ENCODE measurements at regions not wholly inside any gene's neighbourhood (a gene's known extent, or its start where the extent isn't known, plus 50 kb on each side); places are given as distances from the start of the nearest gene placed in this dataset.

DNA sequence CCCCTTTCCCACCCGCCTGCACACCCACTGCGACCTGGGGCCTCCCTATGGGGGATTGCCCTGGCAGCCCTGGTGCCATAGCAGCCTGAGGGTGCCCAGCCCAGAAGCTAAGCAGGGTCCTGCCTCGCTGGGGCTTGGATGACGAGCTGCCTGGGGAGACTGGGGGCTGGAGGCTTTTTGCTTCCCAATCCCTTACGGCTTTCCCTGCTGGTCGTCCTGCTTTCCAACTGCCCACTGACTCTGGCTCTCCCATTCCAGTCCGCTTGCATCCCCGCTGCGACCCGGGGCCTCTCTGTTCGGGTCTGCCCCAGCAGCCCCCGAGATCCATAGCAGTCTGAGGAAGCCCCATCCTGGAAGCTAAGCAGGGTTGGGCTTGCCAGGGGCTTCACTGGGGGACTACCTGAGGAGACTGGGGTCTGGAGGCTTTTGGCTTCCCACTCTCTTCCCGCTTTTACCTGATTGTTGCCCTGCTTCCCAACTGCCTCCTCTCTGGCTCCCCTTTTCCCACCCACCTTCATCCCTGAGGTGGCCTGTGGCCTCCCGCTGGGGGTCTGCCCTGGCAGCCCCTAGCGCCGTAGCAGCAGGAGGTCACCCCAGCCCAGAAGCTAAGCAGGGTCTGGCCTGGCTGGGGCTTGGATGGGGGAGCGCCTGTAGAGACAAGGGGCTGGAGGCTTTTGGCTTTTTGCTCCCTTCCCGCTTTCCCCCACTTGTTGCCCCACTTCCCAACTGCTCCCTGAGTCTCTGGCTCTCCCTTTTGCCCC lies 2292.8 kb downstream of the TP53TG3F start:
- DNase-seq = no peak
- 81 to 83% (median 83%) methylated on average over 16 to 18 of the region's 18 CpGs for WGBS, 3 donors

DNA sequence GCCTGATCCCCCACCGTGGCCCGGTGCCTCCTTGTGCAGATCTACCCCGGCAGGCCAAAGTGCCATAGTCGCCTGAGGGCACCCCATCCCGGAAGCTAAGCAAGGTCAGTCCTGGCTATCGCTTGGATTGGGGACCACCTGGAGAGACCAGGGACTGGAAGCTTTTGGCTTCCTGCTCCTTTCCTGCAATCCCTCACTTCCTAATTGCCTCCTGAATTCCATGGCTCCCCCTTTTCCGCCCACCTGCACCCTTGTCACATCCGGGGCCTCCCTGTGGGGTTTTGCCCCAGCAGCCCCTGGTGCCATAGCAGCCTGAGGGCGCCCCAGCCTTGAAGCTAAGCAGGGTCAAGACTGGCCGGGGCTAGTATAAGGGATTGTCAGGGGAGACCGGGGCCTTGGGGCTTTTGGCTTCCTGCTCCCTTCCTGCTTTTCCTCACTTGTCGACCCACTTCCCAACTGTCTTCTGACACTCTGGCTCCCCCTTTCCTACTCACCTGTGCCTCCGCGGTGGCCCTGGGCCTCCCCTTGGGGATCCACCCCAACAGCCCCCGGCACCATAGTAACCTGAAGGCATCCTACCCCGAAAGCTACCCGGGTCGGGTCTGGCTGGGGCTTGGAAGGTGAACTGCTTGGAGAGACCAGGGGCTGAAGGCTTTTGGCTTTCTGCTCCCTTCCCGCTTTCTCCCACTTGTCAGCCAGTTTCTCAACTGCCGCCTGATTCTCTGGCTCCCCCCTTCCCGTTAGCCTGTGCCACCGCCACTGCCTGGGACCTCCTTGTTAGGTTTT lies 2293.6 kb downstream of the TP53TG3F start:
- H3K4me1 ChIP-seq = no peaks in the 10 kb centered on the region
- no peaks in the 10 kb centered on the region for H3K36me3 ChIP-seq (ENCODE audit: insufficient read depth in 1 of 2, low read depth in 1 of 2)
- TF ChIP-seq, protein P1, sequence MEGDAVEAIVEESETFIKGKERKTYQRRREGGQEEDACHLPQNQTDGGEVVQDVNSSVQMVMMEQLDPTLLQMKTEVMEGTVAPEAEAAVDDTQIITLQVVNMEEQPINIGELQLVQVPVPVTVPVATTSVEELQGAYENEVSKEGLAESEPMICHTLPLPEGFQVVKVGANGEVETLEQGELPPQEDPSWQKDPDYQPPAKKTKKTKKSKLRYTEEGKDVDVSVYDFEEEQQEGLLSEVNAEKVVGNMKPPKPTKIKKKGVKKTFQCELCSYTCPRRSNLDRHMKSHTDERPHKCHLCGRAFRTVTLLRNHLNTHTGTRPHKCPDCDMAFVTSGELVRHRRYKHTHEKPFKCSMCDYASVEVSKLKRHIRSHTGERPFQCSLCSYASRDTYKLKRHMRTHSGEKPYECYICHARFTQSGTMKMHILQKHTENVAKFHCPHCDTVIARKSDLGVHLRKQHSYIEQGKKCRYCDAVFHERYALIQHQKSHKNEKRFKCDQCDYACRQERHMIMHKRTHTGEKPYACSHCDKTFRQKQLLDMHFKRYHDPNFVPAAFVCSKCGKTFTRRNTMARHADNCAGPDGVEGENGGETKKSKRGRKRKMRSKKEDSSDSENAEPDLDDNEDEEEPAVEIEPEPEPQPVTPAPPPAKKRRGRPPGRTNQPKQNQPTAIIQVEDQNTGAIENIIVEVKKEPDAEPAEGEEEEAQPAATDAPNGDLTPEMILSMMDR (IDR thresholded peaks at IDR 0.05) = no peak
- intact Hi-C loops (cut with DNase I) = loop anchor here in 1 of 2 donors (10.0 kb wide), 1 partner anchor 82 kb away; no protein-coding TSS in a partner anchor
- H3K4me3 ChIP-seq = no peak overlapping the region
- no peak overlapping the region for H3K27ac ChIP-seq
- 83 to 87% (median 84%) methylated on average over 21 to 22 of the region's 22 CpGs for WGBS, 3 donors
- no peak for DNase-seq
- H3K9me3 ChIP-seq = peaks cover 7% of the 10 kb centered on the region
- no peak for ATAC-seq
- peaks cover 0 to 4% (median 0%) of the 10 kb centered on the region in 3 donors for H3K27me3 ChIP-seq (ENCODE audit: insufficient read depth in 3 of 3, low read length in 2 of 3)

More for the DNA sequence above, 2292.8 kb downstream of the TP53TG3F start:
- peaks cover 0 to 4% (median 0%) of the 10 kb centered on the region in 3 donors for H3K27me3 ChIP-seq (ENCODE audit: insufficient read depth in 3 of 3, low read length in 2 of 3)
- H3K27ac ChIP-seq = no peak overlapping the region
- H3K36me3 ChIP-seq (ENCODE audit: insufficient read depth in 1 of 2, low read depth in 1 of 2) = no peaks in the 10 kb centered on the region
- no peaks in the 10 kb centered on the region for H3K4me1 ChIP-seq
- H3K9me3 ChIP-seq = no peaks in the 10 kb centered on the region
- intact Hi-C loops (cut with DNase I) = loop anchor here in 1 of 2 donors (10.0 kb wide), 1 partner anchor 83 kb away; no protein-coding TSS in a partner anchor
- no peak overlapping the region for H3K4me3 ChIP-seq
- no peak for ATAC-seq
- TF ChIP-seq, protein P1 (IDR thresholded peaks at IDR 0.05) = no peak

DNA sequence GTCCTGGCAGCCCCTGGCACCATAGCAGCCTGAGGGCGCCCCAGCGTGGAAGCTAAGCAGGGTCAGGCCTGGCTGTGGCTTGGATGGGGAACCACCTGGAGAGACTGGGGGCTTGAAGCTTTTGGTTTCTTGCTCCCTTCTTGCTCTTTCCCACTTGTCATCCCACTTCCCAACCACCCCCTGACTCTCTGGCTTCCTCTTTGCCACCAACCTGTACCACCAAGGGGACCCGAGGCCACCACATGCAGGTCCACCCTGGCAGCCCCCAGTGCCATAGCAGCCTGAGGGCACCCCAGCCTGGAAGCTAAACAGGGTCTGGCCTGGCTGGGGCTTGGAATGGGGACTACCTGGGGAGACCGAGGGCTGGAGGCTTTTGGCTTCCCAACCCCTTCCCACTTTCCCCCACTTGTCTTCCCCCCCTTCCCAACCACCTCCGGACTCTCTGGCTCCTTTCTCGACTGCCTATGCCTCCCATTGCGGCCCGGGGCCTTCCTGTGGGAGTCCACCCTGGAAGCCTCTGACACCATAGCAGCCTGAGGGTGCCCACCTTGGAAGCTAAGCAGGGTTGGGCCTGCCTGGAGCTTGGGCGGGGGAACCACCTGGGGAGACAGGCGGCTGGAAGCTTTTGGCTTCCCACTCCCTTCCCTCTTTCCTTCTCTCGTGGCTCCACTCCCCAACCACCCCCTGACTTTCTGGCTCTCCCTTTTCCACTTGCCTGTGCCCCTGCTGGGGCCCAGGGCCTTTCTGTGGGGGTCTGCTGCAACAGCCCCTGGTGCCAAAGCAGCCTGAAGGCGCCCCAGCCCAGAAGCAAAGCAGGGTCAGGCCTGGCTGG lies 2294.4 kb downstream of the TP53TG3F start:
- intact Hi-C loops (cut with DNase I) = loop anchor here in 1 of 2 donors (10.0 kb wide), 1 partner anchor 81 kb away; no protein-coding TSS in a partner anchor
- no peak overlapping the region for H3K4me3 ChIP-seq
- ATAC-seq = no peak
- TF ChIP-seq, protein P1 (IDR thresholded peaks at IDR 0.05) = no peak
- no peaks in the 10 kb centered on the region for H3K36me3 ChIP-seq (ENCODE audit: insufficient read depth in 1 of 2, low read depth in 1 of 2)
- WGBS, 3 donors = 67 to 78% (median 74%) methylated on average over 12 of the region's 12 CpGs
- H3K9me3 ChIP-seq = peaks cover 7% of the 10 kb centered on the region
- no peak overlapping the region for H3K27ac ChIP-seq
- DNase-seq = no peak
- no peaks in the 10 kb centered on the region for H3K4me1 ChIP-seq
- H3K27me3 ChIP-seq (ENCODE audit: insufficient read depth in 3 of 3, low read length in 2 of 3) = peaks cover 0 to 4% (median 0%) of the 10 kb centered on the region in 3 donors
